DOHH2 (cell line): ENCODE measurements at regions not wholly inside any gene's neighbourhood (a gene's known extent, or its start where the extent isn't known, plus 50 kb on each side); places are given as distances from the start of the nearest gene placed in this dataset.

Source experiments
- H3F3A ChIP-seq: fragments of 200-600 bp; sonication (generic), shearing (Covaris generic); 2 replicates; pipeline ENCODE4 v1.6.0; 2016; ENCODE audit warnings: antibody characterized with exemption, mild to moderate bottlenecking; ENCODE audit not compliant: control insufficient read depth, insufficient read depth
- H3K27ac ChIP-seq: fragments of 200-600 bp; sonication (generic); 2 replicates; pipeline ENCODE4 v1.5.1; 2014; ENCODE audit warnings: low read depth, mild to moderate bottlenecking, low read length, moderate library complexity
- H3K27me3 ChIP-seq: fragments of 200-600 bp; sonication (generic); 2 replicates; pipeline ENCODE4 v1.6.1; 2014; ENCODE audit warnings: mild to moderate bottlenecking, low read length, mixed read lengths; ENCODE audit not compliant: control insufficient read depth
- H3K36me3 ChIP-seq: fragments of 200-600 bp; sonication (generic); 2 replicates; pipeline ENCODE4 v1.6.1; 2014; ENCODE audit warnings: mild to moderate bottlenecking, low read length, moderate library complexity, mixed read lengths; ENCODE audit not compliant: control insufficient read depth
- H3K4me1 ChIP-seq: fragments of 200-600 bp; sonication (generic); 2 replicates; pipeline ENCODE4 v1.6.1; 2014; ENCODE audit warnings: mild to moderate bottlenecking, low read length, mixed read lengths; ENCODE audit not compliant: control insufficient read depth
- H3K4me2 ChIP-seq: fragments of 200-600 bp; sonication (generic); 2 replicates; pipeline ENCODE4 v1.6.0; 2014; ENCODE audit warnings: mild to moderate bottlenecking, low read length, moderate library complexity
- H3K4me3 ChIP-seq: fragments of 200-600 bp; sonication (generic); 2 replicates; pipeline ENCODE4 v1.5.1; 2014; ENCODE audit warnings: mild to moderate bottlenecking, low read length, mixed read lengths
- H3K79me2 ChIP-seq: fragments of 200-600 bp; sonication (generic); 2 replicates; pipeline ENCODE4 v1.6.1; 2014; ENCODE audit warnings: mild to moderate bottlenecking, low read length, mixed read lengths; ENCODE audit not compliant: control insufficient read depth
- H3K9me2 ChIP-seq: fragments of 200-600 bp; sonication (generic); replicated peaks from 2 replicates; pipeline ENCODE4 v1.6.1; 2014; ENCODE audit warnings: mild to moderate bottlenecking, low read length, mixed read lengths; ENCODE audit not compliant: control insufficient read depth
- H3K9me3 ChIP-seq: fragments of 200-600 bp; sonication (generic); 2 replicates; pipeline ENCODE4 v1.6.1; 2014; ENCODE audit warnings: antibody characterized with exemption, low read length, mixed read lengths; ENCODE audit not compliant: control insufficient read depth, insufficient read depth
- H4K20me1 ChIP-seq: fragments of 200-600 bp; sonication (generic); 2 replicates; pipeline ENCODE4 v1.6.0; 2014; ENCODE audit warnings: low read depth, mild to moderate bottlenecking, antibody characterized with exemption, low read length, moderate library complexity; ENCODE audit not compliant: control insufficient read depth, insufficient read depth
- EZH2phosphoT487 ChIP-seq: fragments of 200-600 bp; sonication (generic); IDR thresholded peaks from 2 replicates; pipeline ENCODE4 v1.6.1; 2017; ENCODE audit warnings: borderline replicate concordance, mild to moderate bottlenecking, antibody characterized with exemption, low read length, moderate library complexity, mixed read lengths
- TF ChIP-seq, protein P1 (sequence below): fragments of 200-600 bp; sonication (generic); IDR thresholded peaks from one replicate; pipeline ENCODE4 v1.5.1; 2014; ENCODE audit warnings: antibody characterized with exemption, mild to moderate bottlenecking, low read depth, low read length; ENCODE audit not compliant: poor library complexity, severe bottlenecking

- TF ChIP-seq EZH2phosphoT487 = no peak
- H3K79me2 ChIP-seq = peaks cover 15% of the 10 kb centered on the region
- H3K36me3 ChIP-seq = peaks cover 21% of the 10 kb centered on the region
- H3F3A ChIP-seq = peaks cover 22% of the 10 kb centered on the region
- H3K4me3 ChIP-seq = no peak overlapping the region
- no peak overlapping the region for H3K4me2 ChIP-seq
- H3K9me3 ChIP-seq = no peaks in the 10 kb centered on the region
- no peak overlapping the region for H3K27ac ChIP-seq
- H3K27me3 ChIP-seq = no peaks in the 10 kb centered on the region
- H3K4me1 ChIP-seq = peaks cover 35% of the 10 kb centered on the region
- H4K20me1 ChIP-seq = peaks cover 6% of the 10 kb centered on the region; the same call in 1 of the 2 replicates
- no peaks in the 10 kb centered on the region for H3K9me2 ChIP-seq
Measured at GRCh38 chr7:130903358-130903974, 169.5 kb upstream of the KLF14 start.

- H3K27me3 ChIP-seq = no peaks in the 10 kb centered on the region
- TF ChIP-seq EZH2phosphoT487 = no peak
- TF ChIP-seq, protein P1, sequence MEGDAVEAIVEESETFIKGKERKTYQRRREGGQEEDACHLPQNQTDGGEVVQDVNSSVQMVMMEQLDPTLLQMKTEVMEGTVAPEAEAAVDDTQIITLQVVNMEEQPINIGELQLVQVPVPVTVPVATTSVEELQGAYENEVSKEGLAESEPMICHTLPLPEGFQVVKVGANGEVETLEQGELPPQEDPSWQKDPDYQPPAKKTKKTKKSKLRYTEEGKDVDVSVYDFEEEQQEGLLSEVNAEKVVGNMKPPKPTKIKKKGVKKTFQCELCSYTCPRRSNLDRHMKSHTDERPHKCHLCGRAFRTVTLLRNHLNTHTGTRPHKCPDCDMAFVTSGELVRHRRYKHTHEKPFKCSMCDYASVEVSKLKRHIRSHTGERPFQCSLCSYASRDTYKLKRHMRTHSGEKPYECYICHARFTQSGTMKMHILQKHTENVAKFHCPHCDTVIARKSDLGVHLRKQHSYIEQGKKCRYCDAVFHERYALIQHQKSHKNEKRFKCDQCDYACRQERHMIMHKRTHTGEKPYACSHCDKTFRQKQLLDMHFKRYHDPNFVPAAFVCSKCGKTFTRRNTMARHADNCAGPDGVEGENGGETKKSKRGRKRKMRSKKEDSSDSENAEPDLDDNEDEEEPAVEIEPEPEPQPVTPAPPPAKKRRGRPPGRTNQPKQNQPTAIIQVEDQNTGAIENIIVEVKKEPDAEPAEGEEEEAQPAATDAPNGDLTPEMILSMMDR = no peak
- H3K4me3 ChIP-seq = no peak overlapping the region
- H3F3A ChIP-seq = peaks cover 19% of the 10 kb centered on the region; the same call in 1 of the 2 replicates
- no peak overlapping the region for H3K4me2 ChIP-seq
- peaks cover 10% of the 10 kb centered on the region for H3K79me2 ChIP-seq
- peaks cover 28% of the 10 kb centered on the region for H3K4me1 ChIP-seq
- no peaks in the 10 kb centered on the region for H3K9me2 ChIP-seq
- peaks cover under 1% of the 10 kb centered on the region; the same call in 1 of the 2 replicates for H4K20me1 ChIP-seq
- peaks cover 15% of the 10 kb centered on the region for H3K36me3 ChIP-seq
- no peak overlapping the region for H3K27ac ChIP-seq
- H3K9me3 ChIP-seq = no peaks in the 10 kb centered on the region
Measured at GRCh38 chr7:130904031-130904757, 170.2 kb upstream of the KLF14 start.

- Histone ChIP-seq H3F3A (peaks cover 15% of the 10 kb centered on the region; the same call in 1 of the 2 replicates), H3K4me1 (peaks cover 22% of the 10 kb centered on the region), H3K4me3 (no peak overlapping the region), H3K9me3 (no peaks in the 10 kb centered on the region), H3K27me3 (no peaks in the 10 kb centered on the region), H3K36me3 (peaks cover 16% of the 10 kb centered on the region), H3K79me2 (peaks cover 12% of the 10 kb centered on the region), H4K20me1 (no peaks in the 10 kb centered on the region), H3K4me2 (no peak overlapping the region), H3K9me2 (no peaks in the 10 kb centered on the region), H3K27ac (no peak overlapping the region)
- TF ChIP-seq EZH2phosphoT487 = no peak
- TF ChIP-seq, protein P1 = no peak
Measured at GRCh38 chr7:130904792-130905191, 170.8 kb upstream of the KLF14 start.

DNA sequence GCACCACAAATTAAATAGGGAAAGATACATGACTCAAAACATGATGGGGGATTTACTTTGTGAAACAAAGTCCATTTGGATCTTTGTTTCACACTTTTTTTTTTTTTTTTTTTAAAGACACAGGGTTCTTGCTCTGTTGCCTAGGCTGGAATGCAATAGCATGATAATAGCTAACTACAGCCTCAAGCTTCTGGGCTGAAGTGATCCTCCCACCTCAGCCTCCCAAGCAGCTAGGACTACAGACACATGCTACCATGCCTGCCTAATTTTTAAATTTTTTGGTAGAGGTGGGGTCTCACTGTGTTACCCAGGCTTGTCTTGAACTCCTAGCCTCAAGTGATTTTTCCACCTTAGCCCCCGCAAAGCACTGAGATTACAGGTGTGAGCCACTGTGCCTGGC is 172.6 kb upstream of the KLF14 start:
- peaks cover 27% of the 10 kb centered on the region for H3K36me3 ChIP-seq
- no peaks in the 10 kb centered on the region for H3K27me3 ChIP-seq
- peaks cover 5% of the 10 kb centered on the region for H3K4me1 ChIP-seq
- 0 out of 2 replicates have a peak, but pooled peaks cover 7% of the 10 kb centered on the region for H3F3A ChIP-seq
- H3K4me2 ChIP-seq = no peak overlapping the region
- no peaks in the 10 kb centered on the region for H3K9me2 ChIP-seq
- no peak overlapping the region for H3K4me3 ChIP-seq
- H3K9me3 ChIP-seq = no peaks in the 10 kb centered on the region
- no peak for TF ChIP-seq EZH2phosphoT487
- TF ChIP-seq, protein P1 = no peak
- peaks cover 22% of the 10 kb centered on the region for H3K79me2 ChIP-seq
- H4K20me1 ChIP-seq = no peaks in the 10 kb centered on the region
- no peak overlapping the region for H3K27ac ChIP-seq
